ENCODE measurements at regions not wholly inside any gene's neighbourhood (a gene's known extent, or its start where the extent isn't known, plus 50 kb on each side); places are given as distances from the start of the nearest gene placed in this dataset.

DNA sequence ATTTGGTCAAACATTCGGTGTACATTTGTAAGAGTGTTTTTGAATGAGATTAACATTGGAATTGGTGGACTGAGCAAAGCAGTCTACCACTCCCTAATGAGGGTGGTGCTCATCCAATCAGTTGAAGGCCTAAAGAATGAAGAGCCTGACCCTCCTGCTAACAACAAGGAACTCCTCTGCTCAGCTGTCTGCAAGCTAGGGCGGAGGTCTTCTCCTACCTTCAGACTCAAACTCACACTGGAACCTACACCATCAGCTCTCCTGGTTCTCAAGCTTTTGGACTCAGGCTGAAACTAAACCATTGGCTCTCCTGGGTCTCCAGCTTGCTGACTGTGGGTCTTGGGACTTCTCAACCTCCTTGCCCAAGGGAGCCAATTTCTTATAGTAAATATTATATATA is 55.5 kb upstream of the NPAS2 start:
- DNase-seq (ENCODE audit: low read depth, low spot score), result no peak

DNA sequence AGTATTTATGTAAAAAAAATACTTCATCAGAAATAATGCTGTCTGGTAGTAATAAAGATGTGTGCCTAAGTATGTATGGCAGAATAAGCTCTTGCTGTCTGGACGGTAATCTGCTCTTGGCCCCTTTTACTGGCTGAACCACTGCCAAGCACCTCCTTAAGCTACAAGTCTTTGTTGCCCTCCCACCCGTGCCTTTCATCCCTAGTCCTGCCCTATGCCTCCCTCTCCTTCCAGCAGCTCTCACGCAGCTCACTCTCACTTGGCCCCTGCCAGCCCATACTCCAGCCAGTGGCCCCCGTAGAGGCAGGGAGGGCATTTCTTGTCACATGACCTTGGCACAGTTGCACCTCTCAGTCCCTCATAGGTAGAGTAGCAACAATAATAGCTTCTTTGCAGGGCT is 54.5 kb upstream of the NPAS2 start:
- no peak for DNase-seq (ENCODE audit: low read depth, low spot score)

DNA sequence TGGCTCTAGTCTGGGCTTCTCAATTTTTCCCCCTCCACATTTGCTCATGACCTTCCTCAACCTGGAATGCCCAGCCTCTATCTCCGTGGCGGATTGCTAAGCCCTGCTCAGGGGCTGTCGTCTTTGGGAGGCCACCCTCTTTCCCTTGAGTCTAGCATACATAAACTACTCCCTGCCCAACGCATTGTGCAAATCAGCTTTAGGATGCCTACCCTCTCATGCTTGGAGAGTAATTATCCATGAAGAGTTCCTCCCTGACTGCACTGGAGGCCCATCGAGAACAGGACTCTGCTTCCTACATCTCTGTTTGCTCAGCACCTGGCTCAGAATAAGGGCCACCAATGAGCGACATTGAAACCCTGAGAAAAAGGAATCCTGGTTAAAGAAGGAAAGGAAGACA is 53.7 kb upstream of the NPAS2 start:
- DNase-seq (ENCODE audit: low read depth, low spot score), result no peak

DNA sequence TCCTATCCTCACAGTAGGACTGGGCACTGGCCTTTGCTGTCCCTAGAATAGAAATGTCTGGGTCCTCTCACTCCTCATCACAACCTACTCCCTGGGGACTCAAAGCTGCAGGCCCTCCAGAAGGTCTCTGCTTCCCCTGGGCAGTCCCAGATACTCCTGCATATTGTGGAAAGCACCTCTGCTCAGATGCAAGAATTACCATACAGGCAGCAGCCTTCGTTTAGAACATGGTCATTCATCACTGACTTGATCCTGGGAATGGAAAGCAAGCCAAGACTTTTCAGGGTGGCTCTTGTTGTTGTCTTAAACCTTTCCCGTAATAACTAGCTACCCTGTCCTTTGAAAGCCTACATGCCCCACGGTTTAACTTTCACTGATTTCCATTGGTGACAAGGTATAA is 53.1 kb upstream of the NPAS2 start:
- DNase-seq (ENCODE audit: low read depth, low spot score), result no peak

DNA sequence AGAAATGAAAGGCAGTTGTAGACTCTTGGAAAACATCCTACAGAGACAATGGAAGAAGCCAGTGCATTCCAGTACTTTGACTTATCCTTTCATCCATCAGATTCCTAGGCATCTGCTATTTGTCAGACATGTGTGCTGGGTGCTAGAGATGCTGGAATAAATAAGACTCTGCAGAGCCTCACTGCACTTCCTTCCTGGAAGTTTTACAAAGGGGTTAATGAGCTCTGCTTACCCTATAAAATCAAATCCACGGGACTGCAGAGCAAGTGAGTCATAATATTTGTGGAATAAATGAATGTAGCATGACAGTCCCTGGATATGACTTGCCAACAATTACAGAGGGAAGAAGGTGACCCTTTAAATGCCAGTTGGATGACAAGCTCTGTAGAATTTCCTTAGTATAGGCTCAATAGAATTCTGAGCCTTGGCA is 52.7 kb upstream of the NPAS2 start:
- DNase-seq (ENCODE audit: low read depth, low spot score), result peak; percentile 37

DNA sequence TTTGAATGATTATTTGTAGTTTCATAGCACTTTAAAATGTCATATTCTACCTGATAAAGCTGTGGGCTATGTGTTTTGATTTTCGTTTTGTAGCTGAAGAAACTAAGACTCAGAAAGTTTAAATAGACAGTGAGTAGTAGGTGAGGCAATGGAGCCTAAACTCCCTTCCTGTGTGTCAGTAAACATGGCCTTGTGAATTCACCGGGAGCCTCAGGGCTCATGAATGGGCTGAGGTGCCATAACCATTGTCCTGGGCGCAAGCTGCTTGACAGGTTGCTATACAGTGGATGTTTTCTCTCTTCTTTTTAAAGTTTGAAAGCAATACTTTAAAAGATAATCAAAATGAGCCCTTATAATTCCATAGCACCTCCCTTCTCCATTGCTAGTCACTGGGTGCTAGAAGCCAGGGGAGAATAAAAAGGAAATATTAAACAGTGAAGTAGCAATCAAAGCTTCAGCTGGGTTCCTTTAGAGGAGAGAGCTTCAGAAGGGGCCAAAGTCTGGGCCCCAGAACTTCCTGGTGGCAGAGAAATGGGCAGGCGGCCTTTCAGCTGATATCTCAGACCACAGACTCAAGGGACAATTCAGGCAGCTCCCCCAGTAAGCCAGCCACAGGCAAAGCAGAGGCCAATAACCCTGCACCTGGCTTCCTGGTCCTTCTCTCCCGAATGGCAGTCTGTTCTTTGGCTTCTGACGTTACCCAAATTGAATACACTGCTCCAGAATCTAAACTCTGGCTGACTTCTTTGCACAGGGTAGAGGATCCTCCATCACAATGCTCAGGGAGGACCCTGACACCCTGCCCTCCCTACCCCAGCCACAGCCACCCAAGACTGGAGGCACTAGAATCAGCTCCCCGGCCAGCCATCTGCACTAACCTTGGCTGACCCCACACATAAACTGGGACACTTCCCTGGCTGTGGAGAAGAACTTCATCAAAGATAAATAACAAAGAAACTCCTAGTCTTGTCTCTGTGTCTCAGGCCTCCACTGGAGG is 51.8 kb upstream of the NPAS2 start:
- DNase-seq (ENCODE audit: low read depth, low spot score), result no peak

Data from pulmonary artery endothelial cell (primary cell).